GM21381 (cell line): ENCODE measurements at regions not wholly inside any gene's neighbourhood (a gene's known extent, or its start where the extent isn't known, plus 50 kb on each side); places are given as distances from the start of the nearest gene placed in this dataset.
"Not testable (repeated sequence)": the region's sequence is repeated elsewhere in the genome, so short reads cannot be mapped to it uniquely, and the experiment has no call there.

Experiments used
- ATAC-seq: cut with Tn5 transposase; IDR thresholded peaks from one replicate; pipeline ENCODE4 v1.9.1; 2021; ENCODE audit warnings: mild to moderate bottlenecking, moderate library complexity; ENCODE audit not compliant: unreplicated experiment

- ATAC-seq = no peak
These were observed 582.7 kb downstream of the REEP3 start for GRCh38 chr10:64103750-64104470.

GRCh38 chr10:64109926-64110495 is 588.8 kb downstream of the REEP3 start:
- no peak for ATAC-seq

GRCh38 chr10:64112701-64113355 is 591.6 kb downstream of the REEP3 start:
- no peak for ATAC-seq

- no peak for ATAC-seq
These were observed 592.2 kb downstream of the REEP3 start for GRCh38 chr10:64113375-64113774.

- no peak for ATAC-seq
These were observed 592.6 kb downstream of the REEP3 start for GRCh38 chr10:64113792-64114191.

GRCh38 chr10:64115471-64115870 is 594.3 kb downstream of the REEP3 start:
- ATAC-seq = no peak

GRCh38 chr10:64115908-64116643 is 594.9 kb downstream of the REEP3 start:
- ATAC-seq = no peak

GRCh38 chr10:64116707-64117106 is 595.5 kb downstream of the REEP3 start:
- no peak for ATAC-seq

GRCh38 chr10:64118736-64119135 is 597.5 kb downstream of the REEP3 start:
- ATAC-seq = no peak

- not testable (repeated sequence) for ATAC-seq
These were observed 599.2 kb downstream of the REEP3 start for GRCh38 chr10:64120301-64120980.

- no peak for ATAC-seq
These were observed 609.0 kb downstream of the REEP3 start for GRCh38 chr10:64130152-64130551.

- ATAC-seq = no peak
These were observed 613.5 kb downstream of the REEP3 start for GRCh38 chr10:64134676-64135075.

- no peak for ATAC-seq
These were observed 621.2 kb downstream of the REEP3 start for GRCh38 chr10:64142395-64142794.

- ATAC-seq = no peak
These were observed 627.4 kb downstream of the REEP3 start for GRCh38 chr10:64148607-64149006.

GRCh38 chr10:64156166-64156565 is 635.0 kb downstream of the REEP3 start:
- ATAC-seq = no peak

- ATAC-seq = no peak
These were observed 637.4 kb downstream of the REEP3 start for GRCh38 chr10:64158551-64158950.

- ATAC-seq = no peak
These were observed 639.0 kb downstream of the REEP3 start for GRCh38 chr10:64159910-64160872.

- ATAC-seq = no peak
These were observed 649.6 kb downstream of the REEP3 start for GRCh38 chr10:64170791-64171190.

- no peak for ATAC-seq
These were observed 652.6 kb downstream of the REEP3 start for GRCh38 chr10:64173826-64174225.
